NCI-H748 treated with DMSO at 0.1 percent for 48 hours (cell line): ENCODE measurements at regions not wholly inside any gene's neighbourhood (a gene's known extent, or its start where the extent isn't known, plus 50 kb on each side); places are given as distances from the start of the nearest gene placed in this dataset.

Experiments used
- DNase-seq: peaks from one replicate; lab custom pipeline; 2025; lab: John Stamatoyannopoulos, UW

- no peak for DNase-seq
Measured at GRCh38 chr9:11722957-11723356, 970.2 kb upstream of the TYRP1 start.

GRCh38 chr9:11726659-11727058 lies 966.5 kb upstream of the TYRP1 start:
- DNase-seq, result no peak

GRCh38 chr9:11735391-11735790 lies 957.8 kb upstream of the TYRP1 start:
- DNase-seq, result no peak

GRCh38 chr9:11742471-11742870 lies 950.7 kb upstream of the TYRP1 start:
- DNase-seq, result no peak

- DNase-seq, result no peak
Measured at GRCh38 chr9:11743356-11743755, 949.8 kb upstream of the TYRP1 start.

GRCh38 chr9:11749396-11749795 lies 943.8 kb upstream of the TYRP1 start:
- DNase-seq, result no peak

- no peak for DNase-seq
Measured at GRCh38 chr9:11755951-11756350, 937.2 kb upstream of the TYRP1 start.

GRCh38 chr9:11757408-11757807 lies 935.8 kb upstream of the TYRP1 start:
- DNase-seq, result no peak

- no peak for DNase-seq
Measured at GRCh38 chr9:11758016-11758415, 935.2 kb upstream of the TYRP1 start.

GRCh38 chr9:11779971-11780370 lies 913.2 kb upstream of the TYRP1 start:
- DNase-seq, result no peak

GRCh38 chr9:11792870-11793269 lies 900.3 kb upstream of the TYRP1 start:
- DNase-seq, result no peak

- DNase-seq, result no peak
Measured at GRCh38 chr9:11794984-11795383, 898.2 kb upstream of the TYRP1 start.

- no peak for DNase-seq
Measured at GRCh38 chr9:11805969-11806368, 887.2 kb upstream of the TYRP1 start.

GRCh38 chr9:11821306-11821975 lies 871.7 kb upstream of the TYRP1 start:
- DNase-seq, result no peak

GRCh38 chr9:11828201-11828600 lies 865.0 kb upstream of the TYRP1 start:
- DNase-seq, result no peak

GRCh38 chr9:11833056-11833455 lies 860.1 kb upstream of the TYRP1 start:
- no peak for DNase-seq

GRCh38 chr9:11868795-11869194 lies 824.4 kb upstream of the TYRP1 start:
- no peak for DNase-seq

GRCh38 chr9:11871852-11872251 lies 821.3 kb upstream of the TYRP1 start:
- peak; percentile 63 for DNase-seq

GRCh38 chr9:11872471-11872870 lies 820.7 kb upstream of the TYRP1 start:
- DNase-seq, result peak; percentile 63

- DNase-seq, result no peak
Measured at GRCh38 chr9:11874414-11874813, 818.8 kb upstream of the TYRP1 start.

GRCh38 chr9:11892401-11892800 lies 800.8 kb upstream of the TYRP1 start:
- DNase-seq, result no peak

GRCh38 chr9:11893331-11893730 lies 799.9 kb upstream of the TYRP1 start:
- DNase-seq, result no peak

GRCh38 chr9:11894136-11894535 lies 799.0 kb upstream of the TYRP1 start:
- DNase-seq, result no peak

- DNase-seq, result no peak
Measured at GRCh38 chr9:11902610-11903009, 790.6 kb upstream of the TYRP1 start.

GRCh38 chr9:11915699-11916098 lies 777.5 kb upstream of the TYRP1 start:
- no peak for DNase-seq
